ENCODE measurements at regions not wholly inside any gene's neighbourhood (a gene's known extent, or its start where the extent isn't known, plus 50 kb on each side); places are given as distances from the start of the nearest gene placed in this dataset.

DNA sequence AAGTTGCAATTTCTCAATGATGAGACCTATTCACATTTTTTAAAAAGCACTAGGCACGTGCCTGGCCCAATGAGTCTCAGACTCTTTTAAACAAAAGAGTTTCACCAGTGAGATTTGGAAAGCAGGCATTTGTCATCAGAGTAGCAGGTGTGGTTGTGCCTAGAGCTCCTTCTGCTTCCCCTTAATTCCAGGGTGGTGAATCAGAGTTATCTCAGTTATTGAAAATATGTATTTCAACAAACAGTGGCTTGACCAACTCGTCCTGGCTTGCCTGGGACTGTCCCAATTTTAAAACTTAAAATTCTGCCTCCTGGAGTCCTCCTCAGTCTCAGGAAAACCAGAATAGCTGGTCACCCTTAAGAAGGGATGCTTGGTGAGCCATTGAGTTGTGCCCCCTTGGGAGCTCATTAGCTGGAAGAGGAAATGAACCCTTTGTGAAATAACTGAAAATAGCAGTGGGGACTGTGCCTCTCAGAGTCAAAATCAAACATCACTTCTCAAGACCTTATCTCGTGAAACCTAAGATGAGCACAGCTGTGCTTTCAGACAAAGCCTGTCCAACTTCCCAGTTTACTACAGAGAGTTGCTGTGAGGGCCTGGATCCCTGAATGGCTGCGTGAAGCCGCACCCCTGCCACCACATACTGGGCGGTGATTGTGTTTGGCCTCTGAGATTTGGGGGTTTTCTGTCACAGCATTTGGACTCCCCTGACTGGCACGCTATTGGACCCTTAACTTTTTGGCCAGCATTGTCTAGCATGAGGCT, 116.3 kb downstream of the ANKRD60 start:
- H3K9me3 ChIP-seq (ENCODE audit: control insufficient read depth in 1 of 2, low read length in 2 of 2) = no peaks in the 10 kb centered on the region
- no peaks in the 10 kb centered on the region for H3K36me3 ChIP-seq (ENCODE audit: control insufficient read depth in 1 of 2, insufficient read depth in 2 of 2, low read length in 2 of 2)
- no peak overlapping the region for H3K4me3 ChIP-seq (ENCODE audit: low read depth in 1 of 2, low read length in 2 of 2)
- no peak overlapping the region for H3K27ac ChIP-seq (ENCODE audit: low read depth, low read length)
- no peaks in the 10 kb centered on the region for H3K27me3 ChIP-seq (ENCODE audit: control insufficient read depth in 1 of 2, insufficient read depth in 2 of 2, low read length in 2 of 2)
- H3K4me1 ChIP-seq (ENCODE audit: control insufficient read depth in 1 of 2, insufficient read depth in 2 of 2, low read length in 2 of 2) = no peaks in the 10 kb centered on the region
- no peak overlapping the region for H3K9ac ChIP-seq (ENCODE audit: low read depth in 1 of 2, low read length in 2 of 2)

DNA sequence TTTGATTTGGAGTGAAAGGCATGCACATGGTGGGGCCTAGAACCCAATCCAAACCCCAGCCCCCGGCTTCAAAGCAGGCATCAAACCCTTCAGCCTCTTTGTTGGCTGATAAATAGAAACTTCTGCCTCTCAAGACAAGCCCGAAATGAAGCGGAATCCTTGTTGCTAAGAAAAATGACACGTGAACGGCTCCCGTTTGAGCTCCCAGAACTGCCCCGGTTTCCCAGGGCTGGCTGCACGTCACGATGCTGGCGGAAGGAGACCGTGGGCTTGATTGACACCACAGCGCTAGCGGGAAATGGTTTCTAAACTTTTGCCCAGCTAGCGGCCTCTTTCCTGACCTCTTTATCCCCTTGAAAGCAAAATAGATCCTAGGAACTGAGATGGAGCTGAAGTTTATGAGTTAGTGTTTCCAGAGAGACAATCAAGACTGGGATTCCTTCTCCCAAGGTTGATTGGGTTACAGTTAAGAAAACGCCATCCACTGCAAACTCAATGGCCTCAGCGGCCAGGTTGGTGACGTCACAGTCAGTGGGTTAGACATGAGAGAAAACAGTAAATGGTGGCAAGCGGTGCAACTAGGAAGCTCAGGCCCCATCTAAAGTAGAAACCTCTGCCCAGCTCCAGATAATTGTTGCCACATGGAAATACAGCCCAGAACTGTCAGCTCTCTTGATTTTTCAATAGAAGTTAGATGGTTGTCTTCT, 117.0 kb downstream of the ANKRD60 start:
- Histone ChIP-seq H3K27me3 (ENCODE audit: control insufficient read depth in 1 of 2, insufficient read depth in 2 of 2, low read length in 2 of 2) (no peaks in the 10 kb centered on the region), H3K27ac (ENCODE audit: low read depth, low read length) (no peak overlapping the region), H3K36me3 (ENCODE audit: control insufficient read depth in 1 of 2, insufficient read depth in 2 of 2, low read length in 2 of 2) (no peaks in the 10 kb centered on the region), H3K4me3 (ENCODE audit: low read depth in 1 of 2, low read length in 2 of 2) (no peak overlapping the region), H3K4me1 (ENCODE audit: control insufficient read depth in 1 of 2, insufficient read depth in 2 of 2, low read length in 2 of 2) (no peaks in the 10 kb centered on the region), H3K9me3 (ENCODE audit: control insufficient read depth in 1 of 2, low read length in 2 of 2) (no peaks in the 10 kb centered on the region), H3K9ac (ENCODE audit: low read depth in 1 of 2, low read length in 2 of 2) (no peak overlapping the region)

DNA sequence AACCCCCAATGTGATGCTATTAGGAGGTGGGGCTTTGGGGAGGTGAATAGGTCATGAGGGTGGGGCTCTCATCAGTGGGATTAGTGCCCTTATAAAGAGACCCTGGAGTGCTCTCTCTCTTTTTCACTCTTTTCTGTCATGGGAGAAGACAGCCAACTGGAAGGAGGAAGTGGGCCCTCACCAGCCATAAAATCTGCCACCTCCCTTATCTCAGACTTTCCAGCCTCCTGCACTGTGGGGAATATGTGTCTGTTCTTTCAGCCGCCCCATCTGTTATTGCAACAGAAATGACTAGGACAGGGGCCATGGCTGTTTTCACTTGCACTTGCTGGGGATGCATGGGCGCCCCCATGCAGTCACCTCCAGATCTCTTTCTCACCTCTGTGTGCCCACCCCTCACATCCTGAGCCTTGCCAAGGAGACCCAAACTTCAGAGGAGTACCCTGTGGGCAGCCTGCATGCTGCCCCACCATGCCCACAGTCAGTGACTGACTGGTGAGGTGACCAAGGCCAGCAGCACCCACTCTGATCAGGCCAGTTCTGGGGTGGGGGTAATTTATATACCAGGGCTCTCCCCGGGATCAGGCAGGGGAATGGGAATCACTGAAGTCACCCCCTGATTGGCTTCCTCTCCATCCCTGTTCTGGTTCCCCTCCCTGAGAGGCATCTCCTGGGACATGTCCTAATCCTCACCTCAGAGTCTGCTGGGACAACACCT, 118.4 kb downstream of the ANKRD60 start:
- no peak overlapping the region for H3K4me3 ChIP-seq (ENCODE audit: low read depth in 1 of 2, low read length in 2 of 2)
- no peaks in the 10 kb centered on the region for H3K36me3 ChIP-seq (ENCODE audit: control insufficient read depth in 1 of 2, insufficient read depth in 2 of 2, low read length in 2 of 2)
- no peak overlapping the region for H3K9ac ChIP-seq (ENCODE audit: low read depth in 1 of 2, low read length in 2 of 2)
- no peaks in the 10 kb centered on the region for H3K4me1 ChIP-seq (ENCODE audit: control insufficient read depth in 1 of 2, insufficient read depth in 2 of 2, low read length in 2 of 2)
- no peak overlapping the region for H3K27ac ChIP-seq (ENCODE audit: low read depth, low read length)
- no peaks in the 10 kb centered on the region for H3K27me3 ChIP-seq (ENCODE audit: control insufficient read depth in 1 of 2, insufficient read depth in 2 of 2, low read length in 2 of 2)
- H3K9me3 ChIP-seq (ENCODE audit: control insufficient read depth in 1 of 2, low read length in 2 of 2) = no peaks in the 10 kb centered on the region

DNA sequence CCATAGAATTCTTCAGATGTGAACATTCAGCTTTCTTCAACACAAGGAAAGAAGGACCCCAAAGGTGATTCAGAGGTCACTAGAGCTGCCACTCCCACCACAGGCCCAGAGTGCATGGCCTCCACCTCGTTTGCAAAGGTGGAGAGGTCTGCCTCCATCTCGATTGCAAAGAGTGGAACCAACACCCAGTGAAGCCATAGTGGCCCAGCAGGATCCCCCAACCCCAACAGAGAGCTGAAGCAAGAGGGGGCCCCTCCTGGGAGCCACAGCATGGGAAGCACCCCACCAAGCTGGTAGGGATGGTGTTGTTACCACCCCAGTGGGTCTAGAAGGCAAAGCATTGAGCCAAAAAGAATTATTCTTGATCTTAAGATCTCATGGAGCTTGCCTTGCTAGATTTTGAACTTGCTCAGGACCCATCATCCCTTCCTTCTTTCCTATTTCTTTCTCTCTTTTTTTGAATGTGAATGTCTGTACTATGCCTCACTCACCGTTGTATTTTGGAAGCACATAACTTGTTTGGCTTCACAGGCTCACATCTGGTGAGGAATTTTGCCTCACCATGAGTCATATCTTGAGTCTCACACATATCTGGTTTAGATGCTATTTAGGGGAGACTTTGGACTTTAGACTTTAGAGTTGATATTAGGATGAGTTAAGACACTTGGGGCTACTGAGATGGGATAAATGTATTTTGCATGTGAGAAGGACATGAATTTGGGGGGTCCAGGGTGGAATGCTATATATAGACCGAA, 119.2 kb downstream of the ANKRD60 start:
- H3K27ac ChIP-seq (ENCODE audit: low read depth, low read length) = no peak overlapping the region
- no peaks in the 10 kb centered on the region for H3K36me3 ChIP-seq (ENCODE audit: control insufficient read depth in 1 of 2, insufficient read depth in 2 of 2, low read length in 2 of 2)
- no peaks in the 10 kb centered on the region for H3K9me3 ChIP-seq (ENCODE audit: control insufficient read depth in 1 of 2, low read length in 2 of 2)
- H3K4me1 ChIP-seq (ENCODE audit: control insufficient read depth in 1 of 2, insufficient read depth in 2 of 2, low read length in 2 of 2) = no peaks in the 10 kb centered on the region
- no peak overlapping the region for H3K9ac ChIP-seq (ENCODE audit: low read depth in 1 of 2, low read length in 2 of 2)
- no peaks in the 10 kb centered on the region for H3K27me3 ChIP-seq (ENCODE audit: control insufficient read depth in 1 of 2, insufficient read depth in 2 of 2, low read length in 2 of 2)
- no peak overlapping the region for H3K4me3 ChIP-seq (ENCODE audit: low read depth in 1 of 2, low read length in 2 of 2)

DNA sequence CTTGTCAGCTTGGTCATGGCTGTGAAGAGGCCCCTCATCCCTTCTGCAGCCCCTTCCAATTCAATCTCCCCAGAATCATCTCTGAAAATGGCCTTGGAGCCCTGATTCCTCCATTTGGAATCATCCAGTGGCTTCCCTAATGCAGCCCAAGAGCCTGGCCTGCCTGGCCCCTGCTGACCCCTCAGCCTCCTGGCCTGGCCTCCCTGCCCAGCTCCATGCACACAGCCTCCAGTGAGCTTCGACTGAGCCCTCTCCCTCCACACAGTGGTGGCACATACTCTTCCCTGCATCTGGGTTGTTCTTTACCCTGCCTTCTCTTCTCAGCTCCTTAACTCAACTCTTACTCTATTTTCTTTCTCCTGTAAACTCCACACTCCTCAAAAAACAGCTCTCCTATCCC, 120.9 kb downstream of the ANKRD60 start:
- Histone ChIP-seq H3K9me3 (ENCODE audit: control insufficient read depth in 1 of 2, low read length in 2 of 2) (no peaks in the 10 kb centered on the region), H3K27ac (ENCODE audit: low read depth, low read length) (no peak overlapping the region), H3K9ac (ENCODE audit: low read depth in 1 of 2, low read length in 2 of 2) (no peak overlapping the region), H3K27me3 (ENCODE audit: control insufficient read depth in 1 of 2, insufficient read depth in 2 of 2, low read length in 2 of 2) (no peaks in the 10 kb centered on the region), H3K36me3 (ENCODE audit: control insufficient read depth in 1 of 2, insufficient read depth in 2 of 2, low read length in 2 of 2) (no peaks in the 10 kb centered on the region), H3K4me3 (ENCODE audit: low read depth in 1 of 2, low read length in 2 of 2) (no peak overlapping the region), H3K4me1 (ENCODE audit: control insufficient read depth in 1 of 2, insufficient read depth in 2 of 2, low read length in 2 of 2) (no peaks in the 10 kb centered on the region)

DNA sequence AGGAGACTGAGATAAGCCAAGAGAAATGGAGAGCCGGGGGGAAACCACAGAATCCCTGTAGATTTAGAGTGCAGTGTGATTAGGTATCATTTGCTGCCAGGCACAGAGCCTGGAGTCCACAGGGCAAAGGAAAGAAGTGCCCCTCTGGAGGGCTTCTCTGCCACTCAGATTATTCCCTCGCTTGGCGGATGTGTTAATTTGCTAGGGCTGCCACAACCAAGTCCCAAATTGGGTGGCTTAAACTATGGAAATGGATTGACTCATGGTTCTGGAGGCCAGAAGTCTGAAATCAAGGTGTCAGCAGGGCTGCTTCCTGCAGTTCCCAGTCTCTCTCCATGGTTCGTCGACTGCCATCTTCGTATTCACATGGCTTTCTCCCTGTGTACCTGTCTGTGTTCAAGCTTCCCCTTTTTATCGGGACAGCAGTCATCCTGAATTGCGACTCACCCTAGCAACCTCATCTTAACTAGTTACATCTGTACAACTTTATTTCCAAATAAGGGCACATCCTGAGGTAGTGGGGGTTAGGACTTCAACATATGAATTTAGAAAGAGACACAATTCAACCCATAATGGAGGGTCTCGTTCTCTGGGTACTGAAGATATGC, 122.2 kb downstream of the ANKRD60 start:
- H3K27ac ChIP-seq (ENCODE audit: low read depth, low read length) = no peak overlapping the region
- H3K36me3 ChIP-seq (ENCODE audit: control insufficient read depth in 1 of 2, insufficient read depth in 2 of 2, low read length in 2 of 2) = no peaks in the 10 kb centered on the region
- H3K4me1 ChIP-seq (ENCODE audit: control insufficient read depth in 1 of 2, insufficient read depth in 2 of 2, low read length in 2 of 2) = no peaks in the 10 kb centered on the region
- no peak overlapping the region for H3K4me3 ChIP-seq (ENCODE audit: low read depth in 1 of 2, low read length in 2 of 2)
- no peaks in the 10 kb centered on the region for H3K9me3 ChIP-seq (ENCODE audit: control insufficient read depth in 1 of 2, low read length in 2 of 2)
- H3K9ac ChIP-seq (ENCODE audit: low read depth in 1 of 2, low read length in 2 of 2) = no peak overlapping the region
- no peaks in the 10 kb centered on the region for H3K27me3 ChIP-seq (ENCODE audit: control insufficient read depth in 1 of 2, insufficient read depth in 2 of 2, low read length in 2 of 2)

DNA sequence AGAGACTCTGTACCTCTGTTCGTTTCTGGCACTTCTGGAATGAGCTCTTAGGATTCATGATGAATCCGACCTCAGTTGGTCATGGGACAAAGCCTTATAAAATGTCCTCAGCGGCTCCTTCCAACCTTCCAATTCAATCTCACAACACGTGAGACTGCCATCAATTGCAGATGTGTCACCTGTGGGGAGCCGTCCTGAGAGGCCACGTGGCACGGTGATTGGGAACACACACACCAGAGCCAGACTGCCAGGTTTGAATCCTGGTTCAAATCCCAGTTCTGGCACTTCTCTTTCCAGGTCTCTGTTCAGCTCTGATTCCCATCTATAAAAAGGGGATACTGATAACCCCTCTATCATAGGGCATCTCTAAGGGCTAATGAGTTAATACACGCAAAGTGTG, 124.5 kb downstream of the ANKRD60 start:
- Histone ChIP-seq H3K9ac (ENCODE audit: low read depth in 1 of 2, low read length in 2 of 2) (no peak overlapping the region), H3K36me3 (ENCODE audit: control insufficient read depth in 1 of 2, insufficient read depth in 2 of 2, low read length in 2 of 2) (no peaks in the 10 kb centered on the region), H3K4me1 (ENCODE audit: control insufficient read depth in 1 of 2, insufficient read depth in 2 of 2, low read length in 2 of 2) (no peaks in the 10 kb centered on the region), H3K9me3 (ENCODE audit: control insufficient read depth in 1 of 2, low read length in 2 of 2) (no peaks in the 10 kb centered on the region), H3K27ac (ENCODE audit: low read depth, low read length) (no peak overlapping the region), H3K27me3 (ENCODE audit: control insufficient read depth in 1 of 2, insufficient read depth in 2 of 2, low read length in 2 of 2) (no peaks in the 10 kb centered on the region), H3K4me3 (ENCODE audit: low read depth in 1 of 2, low read length in 2 of 2) (no peak overlapping the region)

DNA sequence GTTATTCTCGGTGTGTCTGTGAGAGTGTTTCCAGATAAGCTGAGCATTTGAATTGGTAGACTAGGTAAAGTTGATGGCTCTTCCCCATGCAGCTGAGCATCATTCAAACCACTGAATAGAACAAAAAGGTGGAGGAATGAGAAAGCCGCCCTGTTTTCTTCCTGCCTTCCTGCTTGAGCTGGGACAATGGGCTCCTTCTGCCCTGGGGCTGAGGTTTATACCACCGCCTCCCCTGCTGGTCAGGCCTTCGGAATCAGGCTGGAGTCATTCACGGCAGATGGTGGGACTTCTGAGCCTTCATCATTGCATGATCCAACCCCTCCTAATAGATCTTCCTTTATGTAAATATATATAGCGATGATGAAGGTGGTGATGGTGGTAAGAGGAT, 124.9 kb downstream of the ANKRD60 start:
- Histone ChIP-seq H3K27me3 (ENCODE audit: control insufficient read depth in 1 of 2, insufficient read depth in 2 of 2, low read length in 2 of 2) (no peaks in the 10 kb centered on the region), H3K4me1 (ENCODE audit: control insufficient read depth in 1 of 2, insufficient read depth in 2 of 2, low read length in 2 of 2) (no peaks in the 10 kb centered on the region)

DNA sequence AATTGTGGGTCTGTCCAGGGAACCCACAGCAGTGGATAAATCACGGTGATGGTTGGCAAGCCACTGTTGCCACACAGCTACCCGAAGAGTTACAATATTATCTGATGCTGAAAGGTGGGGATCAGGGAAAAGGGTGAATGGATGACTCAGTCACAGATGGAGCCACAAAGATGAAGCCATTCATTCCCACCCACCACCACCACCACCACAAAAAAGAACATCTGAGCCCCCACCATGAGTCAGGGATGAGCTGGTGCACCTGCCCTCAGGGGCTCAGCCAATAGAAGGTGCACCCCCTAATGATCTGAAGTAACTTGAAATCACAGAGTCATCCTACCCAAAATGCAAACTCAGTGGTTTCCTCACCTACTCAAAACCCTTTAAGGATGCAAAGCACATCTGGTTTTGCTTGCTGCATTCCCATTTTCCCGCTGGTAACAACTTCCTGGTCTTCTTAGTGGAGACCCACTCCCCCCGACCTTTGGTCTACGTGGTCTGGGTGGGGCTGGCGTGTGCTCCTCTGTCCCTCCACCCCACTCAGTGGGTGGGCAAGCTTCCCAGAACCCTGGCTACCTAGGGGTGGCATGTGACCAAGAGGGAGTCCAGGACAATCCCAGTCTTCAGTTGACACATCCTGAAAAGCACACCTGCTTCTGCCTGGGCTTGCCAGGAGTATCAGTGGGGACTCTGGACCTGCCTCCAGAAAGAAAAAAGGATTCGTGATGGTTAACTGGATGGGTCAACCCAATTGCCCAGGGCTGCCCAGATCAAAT, 125.5 kb downstream of the ANKRD60 start:
- no peaks in the 10 kb centered on the region for H3K27me3 ChIP-seq (ENCODE audit: control insufficient read depth in 1 of 2, insufficient read depth in 2 of 2, low read length in 2 of 2)
- no peak overlapping the region for H3K4me3 ChIP-seq (ENCODE audit: low read depth in 1 of 2, low read length in 2 of 2)
- no peaks in the 10 kb centered on the region for H3K4me1 ChIP-seq (ENCODE audit: control insufficient read depth in 1 of 2, insufficient read depth in 2 of 2, low read length in 2 of 2)
- no peaks in the 10 kb centered on the region for H3K9me3 ChIP-seq (ENCODE audit: control insufficient read depth in 1 of 2, low read length in 2 of 2)
- no peak overlapping the region for H3K9ac ChIP-seq (ENCODE audit: low read depth in 1 of 2, low read length in 2 of 2)
- H3K36me3 ChIP-seq (ENCODE audit: control insufficient read depth in 1 of 2, insufficient read depth in 2 of 2, low read length in 2 of 2) = no peaks in the 10 kb centered on the region
- no peak overlapping the region for H3K27ac ChIP-seq (ENCODE audit: low read depth, low read length)

More for the DNA sequence above, 124.9 kb downstream of the ANKRD60 start:
- Histone ChIP-seq H3K4me3 (ENCODE audit: low read depth in 1 of 2, low read length in 2 of 2) (no peak overlapping the region), H3K36me3 (ENCODE audit: control insufficient read depth in 1 of 2, insufficient read depth in 2 of 2, low read length in 2 of 2) (no peaks in the 10 kb centered on the region), H3K9me3 (ENCODE audit: control insufficient read depth in 1 of 2, low read length in 2 of 2) (no peaks in the 10 kb centered on the region), H3K27ac (ENCODE audit: low read depth, low read length) (no peak overlapping the region), H3K9ac (ENCODE audit: low read depth in 1 of 2, low read length in 2 of 2) (no peak overlapping the region)

Measured in duodenal mucosa (tissue), 2 donors.